Ishikawa (cell line): ENCODE measurements at regions not wholly inside any gene's neighbourhood (a gene's known extent, or its start where the extent isn't known, plus 50 kb on each side); places are given as distances from the start of the nearest gene placed in this dataset.

Experiments used
- CEBPB ChIP-seq: IDR thresholded peaks from 2 replicates; pipeline ENCODE4 v1.6.1; 2012
- CREB1 ChIP-seq: IDR thresholded peaks from 2 replicates; pipeline ENCODE4 v1.6.1; 2012; ENCODE audit warnings: low read depth
- EGR1 ChIP-seq: IDR thresholded peaks from 2 replicates; pipeline ENCODE4 v1.6.1; 2012
- EP300 ChIP-seq: IDR thresholded peaks from 2 replicates; pipeline ENCODE4 v1.6.1; 2012; ENCODE audit warnings: borderline replicate concordance
- FOXM1 ChIP-seq: IDR thresholded peaks from 2 replicates; pipeline ENCODE4 v1.6.1; 2012; ENCODE audit warnings: low read depth, borderline replicate concordance
- MAX ChIP-seq: IDR thresholded peaks from 2 replicates; pipeline ENCODE4 v1.6.1; 2012
- NFIC ChIP-seq: IDR thresholded peaks from 2 replicates; pipeline ENCODE4 v1.6.1; 2012
- RAD21 ChIP-seq: IDR thresholded peaks from 2 replicates; pipeline ENCODE4 v1.6.1; 2012; ENCODE audit warnings: low read depth
- REST ChIP-seq: IDR thresholded peaks from 2 replicates; pipeline ENCODE4 v1.6.1; 2012; ENCODE audit warnings: low read depth, mild to moderate bottlenecking
- TAF1 ChIP-seq: IDR thresholded peaks from 2 replicates; pipeline ENCODE4 v1.6.1; 2012; ENCODE audit warnings: low read depth, mild to moderate bottlenecking
- TEAD4 ChIP-seq: IDR thresholded peaks from 2 replicates; pipeline ENCODE4 v1.6.1; 2012
- ZBTB7A ChIP-seq: IDR thresholded peaks from 2 replicates; pipeline ENCODE4 v1.6.1; 2012; ENCODE audit warnings: low read depth

GRCh38 chr5:89060768-89061167, 177.8 kb upstream of the MEF2C start:
- TF ChIP-seq MAX (no peak), ZBTB7A (no peak), TEAD4 (no peak), RAD21 (no peak), TAF1 (no peak), EP300 (no peak), REST (no peak), CEBPB (no peak), CREB1 (no peak), NFIC (no peak), FOXM1 (no peak), EGR1 (no peak)
